ENCODE measurements at regions not wholly inside any gene's neighbourhood (a gene's known extent, or its start where the extent isn't known, plus 50 kb on each side); places are given as distances from the start of the nearest gene placed in this dataset.
"Not testable (repeated sequence)": the region's sequence is repeated elsewhere in the genome, so short reads cannot be mapped to it uniquely, and the experiment has no call there.

DNA sequence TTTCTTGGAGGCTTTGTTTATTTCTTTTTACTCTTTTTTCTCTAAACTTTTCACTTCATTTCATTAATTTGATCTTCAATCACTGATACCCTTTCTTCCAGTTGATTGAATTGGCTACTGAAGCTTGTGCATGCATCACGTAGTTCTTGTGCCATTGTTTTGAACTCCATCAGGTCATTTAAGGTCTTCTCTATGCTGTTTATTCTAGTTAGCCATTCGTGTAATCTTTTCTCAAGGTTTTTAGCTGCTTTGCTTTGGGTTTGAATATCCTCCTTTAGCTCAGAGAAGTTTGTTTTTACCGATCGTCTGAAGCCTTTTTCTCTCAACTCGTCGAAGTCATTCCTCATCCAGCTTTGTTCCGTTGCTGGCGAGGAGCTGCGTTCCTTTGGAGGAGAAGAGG is 189.9 kb downstream of the TTC6 start:
- not testable (repeated sequence) for DNase-seq (ENCODE audit: low read depth in 2 of 2)

DNA sequence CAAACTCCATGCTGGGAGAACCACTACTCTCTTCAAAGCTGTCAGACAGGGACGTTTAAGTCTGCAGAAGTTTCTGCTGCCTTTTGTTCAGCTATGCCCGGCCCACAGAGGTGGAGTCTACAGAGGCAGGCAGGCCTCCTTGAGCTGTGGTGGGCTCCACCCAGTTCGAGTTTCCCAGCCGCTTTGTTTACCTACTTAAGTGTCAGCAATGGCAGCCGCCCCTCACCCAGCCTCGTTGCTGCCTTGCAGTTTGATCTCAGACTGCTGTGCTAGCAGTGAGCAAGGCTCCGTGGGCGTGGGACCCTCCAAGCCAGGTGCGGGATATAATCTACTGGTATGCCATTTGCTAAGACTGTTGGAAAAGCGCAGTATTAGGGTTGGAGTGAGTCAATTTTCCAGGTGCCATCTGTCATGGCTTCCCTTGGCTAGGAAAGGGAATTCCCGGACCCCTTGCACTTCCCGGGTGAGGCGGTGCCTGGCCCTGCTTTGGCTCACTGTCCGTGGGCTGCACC is 190.7 kb downstream of the TTC6 start:
- not testable (repeated sequence) for DNase-seq (ENCODE audit: low read depth in 2 of 2)

DNA sequence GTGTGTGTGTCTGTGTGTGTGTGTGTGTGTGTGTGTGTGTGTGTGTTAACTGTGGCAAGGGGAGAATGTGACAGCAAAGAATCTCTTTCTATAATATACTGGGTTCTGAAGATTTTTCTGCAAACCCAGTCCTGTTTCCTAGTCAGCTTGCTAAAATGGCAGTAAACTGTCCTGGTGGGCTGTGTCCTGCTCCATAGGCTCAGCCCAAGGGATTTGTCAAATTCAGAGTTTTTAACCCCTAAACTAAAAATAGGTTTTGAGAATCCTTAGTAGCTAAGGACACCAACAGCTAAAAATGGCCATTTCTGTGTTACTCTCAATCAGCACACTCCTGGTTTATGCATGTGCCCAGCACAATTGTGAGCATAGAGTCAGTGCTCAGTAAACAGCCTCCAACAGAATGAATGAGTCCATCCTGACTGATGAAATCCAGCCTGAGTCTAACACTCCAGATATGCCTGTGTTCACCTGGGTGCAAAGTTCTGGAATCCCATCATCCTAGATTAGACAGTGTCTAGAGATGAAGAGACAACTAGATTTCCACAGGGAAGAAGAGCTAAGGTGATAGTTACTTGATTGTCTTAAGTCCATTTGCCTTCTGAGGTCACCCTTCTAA is 192.6 kb downstream of the TTC6 start:
- DNase-seq (ENCODE audit: low read depth in 2 of 2) = no peak

DNA sequence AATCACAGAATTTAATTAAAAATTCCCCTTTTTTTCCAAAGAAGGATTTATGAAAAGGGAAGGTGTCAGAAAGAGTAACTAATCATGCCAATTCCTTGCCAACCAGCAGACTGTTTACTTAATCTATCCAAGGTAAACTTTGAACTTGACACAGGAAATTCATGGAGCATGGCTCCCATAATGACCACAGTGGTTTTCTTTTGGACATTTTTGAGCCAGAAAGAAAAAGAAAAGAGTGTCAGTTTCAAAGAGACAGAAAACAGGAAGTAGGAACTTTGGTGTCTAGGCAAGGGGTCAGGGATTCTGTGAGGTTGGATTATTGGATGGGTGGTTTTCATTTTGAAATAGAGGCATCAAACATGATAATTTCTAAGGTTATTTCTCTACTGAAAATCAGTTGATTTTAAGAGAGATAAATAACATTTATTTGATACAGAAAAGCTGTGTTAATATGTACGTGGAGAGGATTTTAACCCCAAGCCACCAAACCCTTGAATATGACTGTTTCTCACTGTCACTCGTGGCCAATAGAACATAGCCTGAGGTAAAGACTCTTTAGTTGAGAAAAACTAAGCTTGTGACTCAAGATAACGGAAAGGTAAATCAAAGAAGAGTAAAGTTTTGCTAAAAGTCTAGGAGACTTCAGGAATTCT is 196.1 kb downstream of the TTC6 start:
- DNase-seq (ENCODE audit: low read depth in 2 of 2) = no peak

DNA sequence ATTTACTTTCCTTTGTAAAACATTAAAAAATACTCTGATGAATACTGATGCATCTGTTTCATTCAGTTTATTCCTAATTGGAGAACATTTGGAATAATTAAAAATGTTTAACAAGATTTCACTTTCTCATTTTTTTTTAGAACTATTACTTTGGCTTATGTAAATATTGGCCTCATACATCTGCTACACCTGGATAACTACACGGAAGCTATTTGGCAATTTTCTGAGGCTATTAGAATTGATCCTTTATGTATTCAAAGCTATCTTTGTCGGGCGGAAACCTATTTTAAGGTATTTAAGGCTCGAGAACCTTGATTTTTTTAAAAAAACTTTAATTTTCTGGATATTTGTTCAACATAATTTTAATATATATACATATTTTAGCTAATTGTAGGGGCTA is 196.7 kb downstream of the TTC6 start:
- DNase-seq (ENCODE audit: low read depth in 2 of 2) = no peak

DNA sequence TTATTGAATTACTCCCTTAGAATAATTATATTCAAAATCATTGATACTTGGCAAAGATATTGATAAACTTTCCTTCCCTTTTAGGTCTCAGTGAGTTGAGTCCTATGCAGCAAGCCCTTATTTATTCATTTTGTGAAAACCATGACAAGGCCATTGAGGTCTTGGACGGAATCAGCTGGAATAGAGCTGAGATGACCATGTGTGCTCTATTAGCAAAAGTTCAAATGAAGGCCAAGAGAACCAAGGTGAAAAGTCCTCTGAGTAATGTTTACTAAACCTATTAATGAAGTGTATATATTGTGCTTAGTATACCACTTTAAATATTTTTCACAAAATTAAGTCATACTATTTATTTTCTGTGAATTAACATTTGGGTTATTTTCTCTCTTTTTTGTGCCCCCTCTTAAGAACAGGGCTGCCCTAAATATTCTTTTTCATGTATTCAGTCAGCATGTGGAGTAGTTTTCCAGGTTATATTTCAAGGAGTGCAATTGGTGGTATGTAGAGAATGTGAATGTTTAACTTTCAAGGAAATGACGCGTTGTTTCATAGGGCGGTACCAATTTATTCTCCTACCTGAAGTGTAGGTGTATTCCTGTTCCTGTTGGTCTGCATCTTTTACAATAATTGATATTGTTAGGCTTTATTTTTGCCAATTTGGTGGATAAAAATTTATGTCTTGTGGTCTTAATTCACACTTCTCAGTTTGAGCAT is 201.4 kb downstream of the TTC6 start:
- no peak for DNase-seq (ENCODE audit: low read depth in 2 of 2)

DNA sequence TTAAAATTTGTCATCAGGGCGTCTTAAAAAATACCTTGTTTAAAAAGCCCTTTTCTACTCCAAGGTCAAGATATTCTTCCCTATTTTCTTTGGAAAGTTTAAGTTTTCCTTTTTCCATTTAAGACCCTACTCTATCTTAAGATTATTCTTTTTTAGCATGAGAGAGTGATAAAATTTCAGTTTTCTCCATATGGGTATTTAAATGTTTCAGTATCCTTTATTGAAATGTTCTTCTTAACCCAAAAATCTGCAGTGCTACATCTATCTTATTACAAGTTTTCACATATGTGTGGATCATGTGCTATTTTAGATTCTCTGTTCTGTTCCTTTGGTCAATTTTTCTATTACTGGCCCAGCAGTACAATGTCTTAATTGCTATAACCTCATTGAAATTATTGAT is 202.2 kb downstream of the TTC6 start:
- DNase-seq (ENCODE audit: low read depth in 2 of 2) = no peak

DNA sequence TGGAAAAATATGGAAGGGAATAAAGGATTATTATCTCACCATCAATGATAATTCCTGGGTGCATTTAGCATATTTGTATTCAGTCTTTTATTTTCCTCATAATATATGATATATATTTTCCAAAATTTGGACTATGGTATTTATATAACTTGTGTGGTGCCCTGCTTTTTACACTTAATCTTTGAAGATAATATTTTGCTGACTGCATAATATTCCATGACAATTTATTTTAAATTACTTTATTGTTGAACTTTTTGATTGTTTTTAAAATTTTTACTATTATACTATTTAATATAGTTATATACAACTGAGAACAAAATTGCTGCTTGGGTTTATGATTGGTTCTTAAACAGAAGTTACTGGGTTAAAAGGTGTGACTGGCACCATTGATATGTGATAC is 212.3 kb downstream of the TTC6 start:
- no peak for DNase-seq (ENCODE audit: low read depth in 2 of 2)

DNA sequence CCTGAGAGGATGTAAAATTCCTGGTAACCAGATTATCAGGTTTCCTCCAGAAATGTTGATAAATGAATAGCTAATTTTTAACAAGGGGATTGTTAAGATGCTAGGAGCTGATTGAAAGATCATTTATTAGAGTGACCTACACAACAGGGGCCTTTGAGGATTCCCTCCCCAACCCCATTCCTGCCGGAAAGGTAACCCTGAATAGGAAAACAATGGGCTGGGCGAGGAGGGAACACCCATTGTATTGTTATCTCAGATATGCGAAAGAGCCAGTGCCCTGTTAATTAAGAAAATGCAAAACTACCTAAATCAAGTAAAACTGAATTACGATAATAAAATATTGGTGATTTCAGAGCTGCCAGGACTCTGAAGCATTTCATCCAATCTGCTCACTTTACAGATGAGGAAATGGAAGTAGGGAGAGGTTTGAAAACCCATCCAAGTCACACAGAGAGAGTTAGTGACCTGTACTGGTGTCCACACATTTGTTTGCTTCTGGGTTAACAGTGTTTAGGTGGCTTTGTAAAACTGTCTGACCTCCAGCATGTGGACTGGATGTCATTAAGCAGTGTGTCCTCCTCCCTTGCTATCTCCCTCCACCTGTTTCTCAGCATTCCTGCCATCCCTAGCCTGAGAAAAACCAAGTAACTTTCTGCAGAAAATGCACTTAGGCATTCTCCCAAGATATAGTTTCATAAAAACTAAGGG is 214.8 kb downstream of the TTC6 start:
- DNase-seq (ENCODE audit: low read depth in 2 of 2) = no peak

DNA sequence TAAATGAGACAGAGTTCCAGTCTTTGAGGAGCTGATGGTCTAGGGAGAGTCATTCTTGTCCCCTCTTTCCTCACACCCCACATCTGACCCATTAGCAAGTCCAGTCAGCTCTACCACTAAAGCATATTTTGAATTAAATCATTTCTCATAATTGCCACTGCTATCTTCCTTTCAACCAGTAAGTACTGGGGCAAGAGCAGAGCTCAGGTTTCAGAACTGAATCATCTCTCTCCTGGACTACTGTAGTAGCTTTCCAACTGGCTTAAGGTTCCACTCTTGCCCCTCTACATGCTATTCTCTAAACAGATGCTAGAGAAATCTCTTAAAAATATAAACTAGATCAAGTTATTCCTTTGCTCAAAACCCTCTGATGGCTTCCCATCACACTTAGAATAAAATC is 218.3 kb downstream of the TTC6 start:
- no peak for DNase-seq (ENCODE audit: low read depth in 2 of 2)

DNA sequence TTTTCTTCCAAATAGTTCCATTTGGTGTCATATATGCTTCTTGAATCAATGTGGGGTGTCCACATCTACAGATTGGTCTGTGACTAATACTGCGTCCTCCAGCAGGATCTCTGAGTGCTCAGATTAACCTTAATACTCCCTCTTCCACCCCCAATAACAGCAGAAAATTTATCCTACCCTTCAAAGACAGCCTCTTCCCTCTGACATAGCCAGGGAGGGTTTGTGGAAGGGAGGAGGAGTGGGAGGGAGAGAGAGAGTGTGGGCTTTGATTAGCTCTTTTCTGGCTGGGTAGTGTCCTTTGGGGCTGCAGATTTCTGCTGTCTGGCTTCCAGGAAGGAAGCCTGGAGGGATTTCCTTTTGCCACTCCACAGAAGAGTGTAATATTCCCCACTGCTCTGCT is 220.7 kb downstream of the TTC6 start:
- no peak for DNase-seq (ENCODE audit: low read depth in 2 of 2)

DNA sequence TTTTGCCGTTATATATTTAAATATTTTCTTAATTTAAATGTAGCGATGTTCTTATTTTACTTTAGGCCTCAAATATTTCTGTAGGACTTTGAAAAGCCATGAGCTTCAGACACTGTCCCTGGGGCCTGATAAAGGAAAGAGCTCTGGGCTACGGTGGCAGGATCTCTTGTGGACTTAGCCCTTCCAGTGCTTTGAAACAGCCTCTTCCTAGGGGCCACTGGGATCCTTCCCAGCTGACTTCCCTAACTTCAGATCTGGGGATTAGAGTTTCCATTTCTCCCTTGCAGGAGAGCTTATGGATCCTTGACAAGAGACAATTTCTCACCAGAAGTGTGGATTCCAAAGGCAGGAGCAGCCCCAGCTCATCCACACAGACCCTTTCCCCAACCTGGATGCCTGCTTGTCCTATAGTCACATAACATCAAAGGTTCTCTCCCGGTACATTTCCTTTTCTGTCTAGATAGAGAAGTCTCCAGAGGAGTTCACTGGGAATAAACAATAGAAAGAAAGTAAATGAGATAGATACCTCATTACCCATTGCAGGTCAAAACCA is 221.4 kb downstream of the TTC6 start:
- no peak for DNase-seq (ENCODE audit: low read depth in 2 of 2)

DNA sequence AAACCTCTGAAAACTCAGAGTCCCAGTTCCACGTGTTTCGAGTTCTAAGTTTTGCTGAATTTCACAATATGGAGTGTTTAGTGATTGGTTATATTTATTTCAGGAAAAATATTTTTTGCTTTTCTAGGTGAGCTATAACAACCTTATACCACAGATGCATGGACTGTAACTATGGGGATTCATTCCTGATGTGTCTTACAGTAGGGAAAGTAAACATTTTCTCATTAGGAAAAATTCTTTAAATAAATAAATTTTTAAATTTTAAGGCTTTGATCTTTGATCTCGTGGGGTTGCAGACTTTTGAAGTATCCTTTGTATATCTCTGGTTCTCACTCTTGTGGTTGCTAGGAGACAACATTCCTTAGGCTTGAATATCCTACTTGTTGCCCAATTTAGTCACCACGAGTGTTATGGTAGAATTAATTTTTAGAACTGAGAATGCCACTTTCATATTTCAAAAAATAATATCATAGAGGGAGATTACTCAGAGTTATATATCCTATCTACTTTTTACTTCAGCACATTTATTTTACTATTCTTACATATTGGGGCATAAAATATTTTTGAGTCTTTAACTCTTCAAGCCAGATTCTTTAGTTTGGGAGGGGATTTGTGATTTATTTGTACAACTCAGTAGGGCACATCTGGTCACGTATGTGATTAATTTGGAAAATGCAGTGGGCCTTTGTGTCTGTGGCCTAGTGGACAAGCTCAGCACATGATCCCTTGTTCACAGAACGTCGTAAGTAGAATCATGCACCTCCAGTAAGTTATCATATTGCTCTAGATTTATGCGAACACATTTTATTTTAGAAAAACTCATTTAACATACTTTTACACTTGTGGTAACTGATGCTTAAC is 224.0 kb downstream of the TTC6 start:
- no peak for DNase-seq (ENCODE audit: low read depth in 2 of 2)

DNA sequence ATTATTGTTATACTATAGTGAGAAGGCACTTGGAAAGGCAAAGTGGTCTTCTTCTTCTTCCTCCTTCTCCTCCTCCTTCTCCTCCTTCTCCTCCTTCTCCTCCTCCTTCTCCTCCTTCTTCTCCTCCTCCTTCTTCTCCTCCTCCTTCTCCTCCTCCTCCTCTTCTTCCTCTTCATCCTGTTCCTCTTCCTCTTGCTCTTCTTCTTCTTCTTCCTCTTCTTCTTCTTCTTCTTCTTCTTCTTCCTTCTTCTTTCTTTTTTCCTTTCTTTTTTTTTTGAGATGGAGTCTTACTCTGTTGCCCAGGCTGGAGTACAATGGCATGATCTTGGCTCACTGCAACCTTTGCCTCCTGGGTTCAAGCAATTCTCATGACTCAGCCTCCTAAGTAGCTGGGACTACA is 225.4 kb downstream of the TTC6 start:
- not testable (repeated sequence) for DNase-seq (ENCODE audit: low read depth in 2 of 2)

DNA sequence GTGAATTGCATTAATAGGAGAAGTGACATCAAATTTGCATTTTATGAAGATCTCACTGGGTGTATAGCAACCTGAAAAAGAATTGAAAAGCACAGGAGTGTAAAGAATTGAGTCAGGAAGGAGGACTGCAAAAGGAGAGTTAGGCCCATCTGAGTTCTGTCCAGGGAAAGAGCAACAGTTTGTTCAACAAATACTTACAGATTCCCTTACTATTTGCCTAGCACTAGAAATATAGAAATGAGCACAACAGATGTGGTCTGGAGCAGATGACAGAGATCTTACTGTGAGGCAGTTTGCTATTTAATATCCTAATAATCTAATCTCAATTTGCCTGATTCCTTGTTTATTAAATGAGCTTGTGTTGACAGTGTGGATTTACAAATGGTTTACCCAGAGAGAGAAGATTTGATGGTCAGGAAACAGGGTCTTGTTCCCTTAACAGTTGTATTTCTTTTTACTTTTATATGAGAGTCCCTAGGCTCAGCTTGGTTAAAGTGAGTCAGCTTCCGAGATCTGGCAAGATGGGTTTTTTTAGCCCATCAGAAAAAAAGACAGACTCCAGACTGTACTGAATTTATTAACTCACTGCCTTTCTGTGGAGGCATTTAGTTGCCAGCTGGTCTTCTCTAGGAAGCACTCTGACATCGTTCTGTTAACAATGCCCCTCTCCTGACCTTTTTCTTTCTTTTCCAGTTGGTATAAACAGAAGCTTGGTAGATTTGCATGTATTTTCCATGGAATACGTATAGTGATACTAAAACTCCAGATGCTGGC is 229.7 kb downstream of the TTC6 start:
- no peak for DNase-seq (ENCODE audit: low read depth in 2 of 2)

DNA sequence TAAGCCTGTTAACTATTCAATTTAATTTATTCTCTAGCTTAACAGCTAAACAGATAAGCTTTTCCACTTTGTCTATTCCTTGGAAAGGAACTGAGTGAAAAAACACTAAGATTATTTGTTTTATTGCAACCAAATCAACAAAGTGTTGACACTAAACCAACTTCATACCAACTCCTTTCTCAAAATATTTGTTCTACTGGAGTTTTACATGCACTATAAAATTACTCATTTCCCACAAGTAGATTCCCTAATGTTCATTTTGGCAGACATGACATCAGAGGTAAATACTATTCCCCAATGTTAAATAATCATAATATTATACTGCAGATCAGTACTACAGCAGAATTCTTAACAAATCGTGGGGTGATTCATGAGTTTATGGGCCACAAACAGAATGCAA is 231.4 kb downstream of the TTC6 start:
- DNase-seq (ENCODE audit: low read depth in 2 of 2) = no peak

DNA sequence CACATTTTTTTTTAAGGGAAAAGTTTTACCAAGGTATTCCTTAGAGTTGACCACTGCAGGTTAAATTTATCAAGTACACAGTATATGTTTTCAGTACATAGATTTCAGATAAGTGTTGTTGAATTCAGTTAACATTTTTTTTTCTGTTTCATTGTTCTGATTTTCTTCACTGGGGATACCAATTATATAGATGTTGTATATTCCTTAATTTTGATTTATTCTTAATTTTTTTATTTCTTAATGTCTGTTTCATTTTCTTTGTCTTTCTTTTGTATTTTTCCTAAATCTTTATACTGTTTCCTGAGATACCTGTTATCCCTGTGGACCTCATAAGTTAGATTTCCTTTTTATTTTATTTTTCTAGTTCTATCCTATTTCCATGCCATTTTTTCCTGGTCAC is 234.8 kb downstream of the TTC6 start:
- no peak for DNase-seq (ENCODE audit: low read depth in 2 of 2)

DNA sequence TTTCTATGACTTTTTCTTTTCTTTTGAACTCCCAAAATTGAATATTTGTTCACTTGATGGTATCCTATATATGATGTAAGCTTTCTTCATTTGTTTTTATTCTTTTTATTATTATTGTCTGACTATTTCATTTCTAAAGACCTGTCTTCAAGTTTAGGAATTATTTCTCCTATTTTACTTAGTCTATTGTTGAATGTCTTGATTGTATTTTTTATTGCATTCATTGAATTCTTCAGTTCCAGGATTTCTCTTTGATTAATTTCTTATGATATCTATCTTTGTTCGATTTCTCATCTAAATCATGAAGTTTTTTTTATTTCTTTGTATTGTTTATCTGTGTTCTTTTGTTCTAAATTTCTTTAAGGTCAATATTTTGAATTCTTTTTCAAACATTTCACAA is 238.8 kb downstream of the TTC6 start:
- DNase-seq (ENCODE audit: low read depth in 2 of 2) = no peak

DNA sequence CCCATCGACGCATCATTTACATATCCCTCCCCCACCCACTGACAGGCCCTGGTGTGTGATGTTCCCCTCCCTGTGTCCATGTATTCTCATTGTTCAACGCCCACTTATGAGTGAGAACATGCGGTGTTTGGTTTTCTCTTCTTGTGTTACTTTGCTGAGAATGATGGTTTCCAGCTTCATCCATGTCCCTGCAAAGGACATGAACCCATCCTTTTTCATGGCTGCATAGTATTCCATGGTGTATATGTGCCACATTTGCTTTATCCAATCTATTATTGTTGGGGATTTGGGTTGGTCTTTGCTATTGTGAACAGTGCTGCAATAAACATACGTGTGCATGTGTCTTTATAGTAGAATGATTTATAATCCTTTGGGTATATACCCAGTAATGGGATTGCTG is 243.3 kb downstream of the TTC6 start:
- DNase-seq (ENCODE audit: low read depth in 2 of 2) = not testable (repeated sequence)

DNA sequence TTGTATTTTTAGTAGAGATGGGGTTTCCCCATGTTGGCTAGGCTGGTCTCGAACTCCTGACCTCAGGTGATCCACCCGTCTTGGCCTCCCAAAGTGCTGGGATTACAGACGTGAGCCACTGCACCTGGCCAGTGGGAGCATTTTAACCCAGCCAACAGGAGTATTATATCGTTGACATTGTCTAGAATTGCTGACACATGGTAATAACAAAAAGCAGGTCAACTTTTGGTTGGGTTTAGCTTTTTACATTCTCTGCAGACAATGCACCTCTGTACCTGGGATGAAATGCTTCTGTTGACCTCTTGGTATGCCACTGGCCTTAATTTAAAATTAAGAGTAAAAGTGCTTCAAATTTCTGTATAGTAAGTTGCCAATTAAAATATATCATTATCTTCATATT is 245.6 kb downstream of the TTC6 start:
- not testable (repeated sequence) for DNase-seq (ENCODE audit: low read depth in 2 of 2)
